Gastrocnemius medialis (tissue), 4 donors: ENCODE measurements at regions not wholly inside any gene's neighbourhood (a gene's known extent, or its start where the extent isn't known, plus 50 kb on each side); places are given as distances from the start of the nearest gene placed in this dataset.

Source experiments
- ATAC-seq, 2 donors: fragments of 150-250 bp; one replicate each; pipeline ENCODE4 v1.9.1; 2016
- DNase-seq, 2 donors: peaks; one replicate each; pipeline ENCODE4 v3.0.0-alpha.2; 2019
- H3K27ac ChIP-seq, 4 donors: fragments of 200-600 bp; sonication (generic); 1 replicate in 1 of 4; 2 replicates in 3 of 4; pipeline ENCODE4 v1.5.1; 2016 to 2018; ENCODE audit warnings: mild to moderate bottlenecking in 2 of 4, moderate library complexity in 1 of 4
- H3K27me3 ChIP-seq, 3 donors: fragments of 200-600 bp; sonication (generic) in 2 of 3; 1 replicate in 1 of 3; 2 replicates in 2 of 3; pipeline versions ENCODE4 v1.5.1 to v1.6.0; 2016 to 2019; ENCODE audit warnings: mild to moderate bottlenecking in 1 of 3, moderate library complexity in 1 of 3
- H3K36me3 ChIP-seq, 2 donors: fragments of 200-600 bp; sonication (generic) in 1 of 2; one replicate each; pipeline ENCODE4 v1.5.1; 2017 to 2018
- H3K4me1 ChIP-seq, 2 donors: fragments of 200-600 bp; sonication (generic) in 1 of 2; one replicate each; pipeline ENCODE4 v1.5.1; 2016 to 2017; ENCODE audit warnings: mild to moderate bottlenecking in 2 of 2
- H3K4me3 ChIP-seq, 4 donors: fragments of 200-600 bp; sonication (generic) in 3 of 4; 1 replicate in 1 of 4; 2 replicates in 3 of 4; pipeline ENCODE4 v1.5.1; 2016 to 2019; ENCODE audit warnings: mild to moderate bottlenecking in 2 of 4
- H3K9me3 ChIP-seq, 3 donors: fragments of 200-600 bp; sonication (generic) in 2 of 3; 1 replicate in 1 of 3; 2 replicates in 2 of 3; pipeline ENCODE4 v1.5.1; 2016 to 2019
- POLR2A ChIP-seq, 2 donors: fragments of 450-650 bp; IDR thresholded peaks; one replicate each; pipeline ENCODE4 v1.6.1; 2017; ENCODE audit warnings: antibody characterized with exemption in 2 of 2, mild to moderate bottlenecking in 2 of 2, moderate library complexity in 2 of 2
- in situ Hi-C, 4 donors: fragments of 200-750 bp; cut with MboI; loops; one replicate each; pipeline versions ENCODE4 v1.15.0 to v1.8.0; 2017; ENCODE audit warnings: low sequenced_read_pairs in 4 of 4
- intact Hi-C: fragments of 100-400 bp; cut with DNase I; formaldehyde crosslinking; loops from one replicate; pipeline ENCODE4 v1.15.1; 2023; ENCODE audit warnings: low total_unique reads
- TF ChIP-seq, protein P1 (sequence below), 5 experiments: fragments of 450-650 bp in 3 of 5; fragments of 200-600 bp in 2 of 5; sonication (generic) in 2 of 5; IDR thresholded peaks in 4 of 5; conservative IDR thresholded peaks in 1 of 5; 1 replicate in 4 of 5; 2 replicates in 1 of 5; pipeline ENCODE4 v1.5.1; 2016 to 2019; ENCODE audit warnings: antibody characterized with exemption in 5 of 5, mild to moderate bottlenecking in 3 of 5, moderate library complexity in 3 of 5

DNA sequence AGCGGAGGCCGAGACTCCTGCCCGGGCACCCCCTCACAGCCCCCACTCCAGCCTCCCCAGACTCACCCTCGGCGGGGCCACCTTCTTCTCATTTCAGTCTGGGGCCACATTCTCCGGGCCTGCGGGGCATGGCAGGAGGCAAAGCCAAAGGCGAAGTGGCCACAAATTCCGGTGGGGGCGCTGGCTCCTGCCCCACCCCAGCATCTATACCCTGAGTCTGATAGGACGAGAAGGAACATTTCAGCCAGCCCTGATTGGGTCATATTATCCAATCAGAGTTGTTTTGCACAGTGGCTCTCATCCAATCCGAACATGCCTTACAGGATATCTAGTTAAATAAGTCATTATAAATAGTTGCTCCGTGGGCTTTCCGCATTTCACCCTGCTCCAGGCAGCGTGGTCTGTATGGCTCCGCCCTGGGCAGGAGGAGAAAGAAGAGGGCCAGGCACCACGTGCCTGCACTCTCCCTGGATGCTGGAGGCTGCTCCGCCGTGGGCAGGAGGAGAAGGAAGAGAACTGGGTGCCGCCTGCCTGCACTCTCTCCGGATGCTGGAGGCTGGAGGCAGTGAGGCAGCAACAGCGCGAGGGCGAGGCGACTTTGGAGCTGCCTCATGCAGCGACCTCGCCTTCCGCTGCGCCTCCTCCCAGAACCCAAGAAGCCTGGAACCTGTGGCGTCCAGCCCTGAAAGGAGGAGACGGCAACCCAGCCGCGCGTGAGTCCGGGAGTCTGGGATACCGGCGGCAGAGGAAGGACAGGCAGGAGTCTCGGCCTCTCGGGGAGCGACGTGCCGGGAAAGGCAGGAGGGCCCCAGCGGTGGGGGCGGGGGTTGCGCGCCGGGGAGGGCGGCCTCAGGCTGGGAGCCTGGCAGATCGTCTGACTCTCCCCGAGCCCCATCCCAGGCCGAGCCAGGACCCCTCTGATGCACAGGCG, 162.9 kb downstream of the ZNF33B start:
- Histone ChIP-seq H3K36me3 (no peaks in the 10 kb centered on the region), H3K4me1 (no peaks in the 10 kb centered on the region), H3K9me3 (no peaks in the 10 kb centered on the region), H3K27ac (no peak overlapping the region), H3K4me3 (peak overlapping the region in 1 of 4 donors; percentile 4), H3K27me3 (peaks cover 2 to 9% (median 4%) of the 10 kb centered on the region in 3 donors)
- intact Hi-C loops, result no loop called here
- ATAC-seq (no peak), DNase-seq (no peak)
- TF ChIP-seq, protein P1, sequence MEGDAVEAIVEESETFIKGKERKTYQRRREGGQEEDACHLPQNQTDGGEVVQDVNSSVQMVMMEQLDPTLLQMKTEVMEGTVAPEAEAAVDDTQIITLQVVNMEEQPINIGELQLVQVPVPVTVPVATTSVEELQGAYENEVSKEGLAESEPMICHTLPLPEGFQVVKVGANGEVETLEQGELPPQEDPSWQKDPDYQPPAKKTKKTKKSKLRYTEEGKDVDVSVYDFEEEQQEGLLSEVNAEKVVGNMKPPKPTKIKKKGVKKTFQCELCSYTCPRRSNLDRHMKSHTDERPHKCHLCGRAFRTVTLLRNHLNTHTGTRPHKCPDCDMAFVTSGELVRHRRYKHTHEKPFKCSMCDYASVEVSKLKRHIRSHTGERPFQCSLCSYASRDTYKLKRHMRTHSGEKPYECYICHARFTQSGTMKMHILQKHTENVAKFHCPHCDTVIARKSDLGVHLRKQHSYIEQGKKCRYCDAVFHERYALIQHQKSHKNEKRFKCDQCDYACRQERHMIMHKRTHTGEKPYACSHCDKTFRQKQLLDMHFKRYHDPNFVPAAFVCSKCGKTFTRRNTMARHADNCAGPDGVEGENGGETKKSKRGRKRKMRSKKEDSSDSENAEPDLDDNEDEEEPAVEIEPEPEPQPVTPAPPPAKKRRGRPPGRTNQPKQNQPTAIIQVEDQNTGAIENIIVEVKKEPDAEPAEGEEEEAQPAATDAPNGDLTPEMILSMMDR (IDR thresholded peaks at IDR 0.05 in 4 of 5, conservative IDR thresholded peaks at IDR 0.05 in 1 of 5), result no peak
- no peak for TF ChIP-seq POLR2A (IDR thresholded peaks at IDR 0.05)
- in situ Hi-C loops, result no loop called here

DNA sequence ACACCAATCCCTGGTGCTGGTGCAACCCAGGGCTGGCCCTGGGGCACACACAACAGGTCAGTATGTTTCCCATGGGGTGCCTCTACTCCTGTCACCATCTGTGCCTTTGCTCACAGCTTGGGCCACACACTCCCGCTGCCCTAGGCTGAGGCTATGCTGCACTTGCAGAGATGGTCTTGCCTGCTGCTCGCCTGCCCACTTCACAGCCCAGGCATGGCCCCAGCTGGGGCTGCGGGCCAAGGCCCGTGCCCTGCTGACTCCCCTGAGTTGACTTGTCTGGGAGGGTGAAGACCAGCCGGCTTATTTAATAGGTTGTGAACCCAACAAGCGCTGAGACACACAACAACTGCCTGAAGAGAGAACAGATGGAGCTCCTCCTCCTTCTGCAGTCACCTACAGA, 184.1 kb downstream of the ZNF33B start:
- H3K4me3 ChIP-seq, result no peak overlapping the region
- H3K27ac ChIP-seq, result no peak overlapping the region
- no peaks in the 10 kb centered on the region for H3K4me1 ChIP-seq
- TF ChIP-seq, protein P1 (IDR thresholded peaks at IDR 0.05 in 4 of 5, conservative IDR thresholded peaks at IDR 0.05 in 1 of 5), result no peak
- TF ChIP-seq POLR2A (IDR thresholded peaks at IDR 0.05), result no peak
- DNase-seq, result no peak
- intact Hi-C loops (no loop called here), in situ Hi-C loops (no loop called here)
- no peaks in the 10 kb centered on the region for H3K9me3 ChIP-seq
- no peaks in the 10 kb centered on the region for H3K36me3 ChIP-seq
- ATAC-seq, result no peak
- H3K27me3 ChIP-seq, result no peaks in the 10 kb centered on the region

DNA sequence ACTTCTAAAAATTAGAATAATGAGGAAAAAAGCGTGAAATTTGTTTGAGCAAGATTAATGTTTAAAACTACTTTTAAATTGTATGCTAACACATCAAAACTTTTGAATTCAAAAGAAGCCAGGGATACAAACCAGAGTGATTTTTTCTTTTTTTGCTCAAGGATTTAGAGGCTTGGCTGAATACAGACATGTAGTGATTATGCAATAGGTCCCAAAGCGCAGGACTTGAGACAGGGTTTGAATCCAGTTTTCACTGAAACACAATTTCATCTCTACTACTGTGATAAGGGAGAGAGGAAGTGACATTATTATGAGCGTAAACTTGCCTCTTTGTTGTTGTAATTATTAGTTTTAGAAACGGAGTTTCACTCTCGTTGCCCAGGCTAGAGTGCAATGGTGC, 207.3 kb downstream of the ZNF33B start:
- Histone ChIP-seq H3K27ac (no peak overlapping the region), H3K36me3 (no peaks in the 10 kb centered on the region), H3K4me3 (no peak overlapping the region), H3K9me3 (no peaks in the 10 kb centered on the region), H3K4me1 (no peaks in the 10 kb centered on the region), H3K27me3 (no peaks in the 10 kb centered on the region)
- TF ChIP-seq, protein P1 (IDR thresholded peaks at IDR 0.05 in 4 of 5, conservative IDR thresholded peaks at IDR 0.05 in 1 of 5), result no peak
- no peak for TF ChIP-seq POLR2A (IDR thresholded peaks at IDR 0.05)
- intact Hi-C loops, result no loop called here
- in situ Hi-C loops, result no loop called here
- no peak for ATAC-seq
- no peak for DNase-seq

DNA sequence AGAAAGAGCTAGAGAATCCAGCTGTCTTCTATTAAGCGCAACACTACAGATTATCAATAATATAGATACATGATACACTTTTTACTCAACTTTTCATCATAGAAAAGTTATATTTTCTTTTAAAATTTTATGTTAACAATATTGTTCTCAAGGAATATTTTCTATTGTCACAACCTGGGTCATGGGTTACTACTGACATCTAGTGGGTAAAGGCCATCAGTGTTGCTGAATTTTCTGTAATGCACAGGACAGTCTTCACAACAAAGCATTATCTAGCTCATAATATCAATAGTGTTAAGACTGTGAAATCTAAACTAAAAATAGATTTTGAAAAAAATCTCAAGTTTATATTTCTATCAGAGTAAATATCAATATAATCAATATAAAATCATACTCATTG, 209.8 kb downstream of the ZNF33B start:
- in situ Hi-C loops, result no loop called here
- no peaks in the 10 kb centered on the region for H3K27me3 ChIP-seq
- H3K27ac ChIP-seq, result no peak overlapping the region
- intact Hi-C loops, result no loop called here
- H3K4me3 ChIP-seq, result no peak overlapping the region
- ATAC-seq (no peak), DNase-seq (no peak)
- H3K4me1 ChIP-seq, result no peaks in the 10 kb centered on the region
- H3K9me3 ChIP-seq, result no peaks in the 10 kb centered on the region
- H3K36me3 ChIP-seq, result no peaks in the 10 kb centered on the region
- TF ChIP-seq, protein P1 (IDR thresholded peaks at IDR 0.05 in 4 of 5, conservative IDR thresholded peaks at IDR 0.05 in 1 of 5), result peak in 1 of 5 experiments; percentile 15
- no peak for TF ChIP-seq POLR2A (IDR thresholded peaks at IDR 0.05)
